CD4-positive, alpha-beta T cell treated with Interleukin-4 for 1 hour (primary cell): ENCODE measurements at regions not wholly inside any gene's neighbourhood (a gene's known extent, or its start where the extent isn't known, plus 50 kb on each side); places are given as distances from the start of the nearest gene placed in this dataset.
"Not testable (repeated sequence)": the region's sequence is repeated elsewhere in the genome, so short reads cannot be mapped to it uniquely, and the experiment has no call there.

Source experiments
- DNase-seq, 2 donors: peaks; one replicate each; pipeline ENCODE4 v3.0.0-alpha.2; 2020 to 2022

GRCh38 chr2:100703739-100704138 lies 116.2 kb upstream of the NPAS2 start:
- no peak for DNase-seq

- DNase-seq: no peak
These were observed 115.8 kb upstream of the NPAS2 start for GRCh38 chr2:100704156-100704555.

GRCh38 chr2:100704711-100705110 lies 115.2 kb upstream of the NPAS2 start:
- no peak for DNase-seq

- DNase-seq: no peak
These were observed 112.7 kb upstream of the NPAS2 start for GRCh38 chr2:100707016-100707947.

GRCh38 chr2:100708333-100708732 lies 111.6 kb upstream of the NPAS2 start:
- DNase-seq: no peak

- DNase-seq: no peak
These were observed 106.8 kb upstream of the NPAS2 start for GRCh38 chr2:100713106-100713505.

- not testable (repeated sequence) for DNase-seq
These were observed 105.4 kb upstream of the NPAS2 start for GRCh38 chr2:100714396-100715010.

- not testable (repeated sequence) for DNase-seq
These were observed 104.1 kb upstream of the NPAS2 start for GRCh38 chr2:100715861-100716260.

GRCh38 chr2:100716581-100716980 lies 103.4 kb upstream of the NPAS2 start:
- DNase-seq: no peak

GRCh38 chr2:100718065-100718629 lies 101.8 kb upstream of the NPAS2 start:
- DNase-seq: no peak

- DNase-seq: no peak
These were observed 99.5 kb upstream of the NPAS2 start for GRCh38 chr2:100720445-100720844.

GRCh38 chr2:100721693-100722092 lies 98.2 kb upstream of the NPAS2 start:
- no peak for DNase-seq

- no peak for DNase-seq
These were observed 97.8 kb upstream of the NPAS2 start for GRCh38 chr2:100722125-100722524.

GRCh38 chr2:100726866-100727265 lies 93.1 kb upstream of the NPAS2 start:
- DNase-seq: no peak

- DNase-seq: peak; percentile 22
These were observed 89.6 kb upstream of the NPAS2 start for GRCh38 chr2:100730290-100730868.

- DNase-seq: no peak
These were observed 88.4 kb upstream of the NPAS2 start for GRCh38 chr2:100731535-100731981.

- no peak for DNase-seq
These were observed 86.3 kb upstream of the NPAS2 start for GRCh38 chr2:100733391-100734187.

- no peak for DNase-seq
These were observed 83.6 kb upstream of the NPAS2 start for GRCh38 chr2:100736121-100736915.

- no peak for DNase-seq
These were observed 80.1 kb upstream of the NPAS2 start for GRCh38 chr2:100739735-100740432.

GRCh38 chr2:100741880-100742276 lies 78.1 kb upstream of the NPAS2 start:
- DNase-seq: no peak
